GM19468 (cell line): ENCODE measurements at regions not wholly inside any gene's neighbourhood (a gene's known extent, or its start where the extent isn't known, plus 50 kb on each side); places are given as distances from the start of the nearest gene placed in this dataset.

Source experiments
- ATAC-seq: cut with Tn5 transposase; IDR thresholded peaks from one replicate; pipeline ENCODE4 v1.9.1; 2021; ENCODE audit warnings: mild to moderate bottlenecking, moderate library complexity, moderate number of reproducible peaks; ENCODE audit not compliant: unreplicated experiment; ENCODE audit errors: extremely low read depth

GRCh38 chr11:113531575-113532451 is 56.6 kb upstream of the DRD2 start:
- no peak for ATAC-seq

- no peak for ATAC-seq
Measured at GRCh38 chr11:113531083-113531482, 55.9 kb upstream of the DRD2 start.

- no peak for ATAC-seq
Measured at GRCh38 chr11:113529606-113530005, 54.4 kb upstream of the DRD2 start.

GRCh38 chr11:113528982-113529381 is 53.8 kb upstream of the DRD2 start:
- no peak for ATAC-seq

- ATAC-seq: no peak
Measured at GRCh38 chr11:113526521-113526920, 51.3 kb upstream of the DRD2 start.
